ENCODE measurements at regions not wholly inside any gene's neighbourhood (a gene's known extent, or its start where the extent isn't known, plus 50 kb on each side); places are given as distances from the start of the nearest gene placed in this dataset.

DNA sequence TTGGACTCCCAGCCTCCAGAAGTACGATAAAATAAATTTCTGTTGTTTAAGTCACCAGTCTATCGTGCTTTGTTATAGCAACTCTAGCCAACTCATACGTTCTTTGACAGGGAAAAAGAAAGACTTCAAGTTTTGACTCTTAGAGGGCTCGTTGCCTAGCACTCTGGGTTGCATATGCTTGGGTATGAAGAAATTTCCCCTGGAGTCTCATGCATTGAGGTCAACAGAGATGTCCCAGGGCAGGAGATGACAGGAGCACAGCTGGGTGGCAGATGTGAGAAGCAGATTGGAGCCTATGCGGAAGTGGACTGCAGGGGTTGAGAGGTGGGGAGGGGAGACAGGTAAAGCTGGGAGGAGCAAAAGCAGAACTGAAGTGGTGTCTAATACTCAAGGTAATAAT is 63.3 kb upstream of the JAZF1 start:
- H3K27ac ChIP-seq: no peak overlapping the region
- no peaks in the 10 kb centered on the region for H3K36me3 ChIP-seq
- H3K4me1 ChIP-seq: no peaks in the 10 kb centered on the region
- TF ChIP-seq, protein P1, sequence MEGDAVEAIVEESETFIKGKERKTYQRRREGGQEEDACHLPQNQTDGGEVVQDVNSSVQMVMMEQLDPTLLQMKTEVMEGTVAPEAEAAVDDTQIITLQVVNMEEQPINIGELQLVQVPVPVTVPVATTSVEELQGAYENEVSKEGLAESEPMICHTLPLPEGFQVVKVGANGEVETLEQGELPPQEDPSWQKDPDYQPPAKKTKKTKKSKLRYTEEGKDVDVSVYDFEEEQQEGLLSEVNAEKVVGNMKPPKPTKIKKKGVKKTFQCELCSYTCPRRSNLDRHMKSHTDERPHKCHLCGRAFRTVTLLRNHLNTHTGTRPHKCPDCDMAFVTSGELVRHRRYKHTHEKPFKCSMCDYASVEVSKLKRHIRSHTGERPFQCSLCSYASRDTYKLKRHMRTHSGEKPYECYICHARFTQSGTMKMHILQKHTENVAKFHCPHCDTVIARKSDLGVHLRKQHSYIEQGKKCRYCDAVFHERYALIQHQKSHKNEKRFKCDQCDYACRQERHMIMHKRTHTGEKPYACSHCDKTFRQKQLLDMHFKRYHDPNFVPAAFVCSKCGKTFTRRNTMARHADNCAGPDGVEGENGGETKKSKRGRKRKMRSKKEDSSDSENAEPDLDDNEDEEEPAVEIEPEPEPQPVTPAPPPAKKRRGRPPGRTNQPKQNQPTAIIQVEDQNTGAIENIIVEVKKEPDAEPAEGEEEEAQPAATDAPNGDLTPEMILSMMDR (IDR thresholded peaks at IDR 0.05): no peak
- intact Hi-C loops (cut with DNase I): no loop called here
- DNase-seq (no peak), ATAC-seq (no peak), FAIRE-seq (no peak)
- no peaks in the 10 kb centered on the region for H3K9me3 ChIP-seq
- 92% methylated on average over 5 of the region's 5 CpGs for WGBS, 2 donors
- H3K27me3 ChIP-seq: peaks cover 0 to 4% (median 0%) of the 10 kb centered on the region in 4 donors
- H3K4me3 ChIP-seq: no peak overlapping the region

DNA sequence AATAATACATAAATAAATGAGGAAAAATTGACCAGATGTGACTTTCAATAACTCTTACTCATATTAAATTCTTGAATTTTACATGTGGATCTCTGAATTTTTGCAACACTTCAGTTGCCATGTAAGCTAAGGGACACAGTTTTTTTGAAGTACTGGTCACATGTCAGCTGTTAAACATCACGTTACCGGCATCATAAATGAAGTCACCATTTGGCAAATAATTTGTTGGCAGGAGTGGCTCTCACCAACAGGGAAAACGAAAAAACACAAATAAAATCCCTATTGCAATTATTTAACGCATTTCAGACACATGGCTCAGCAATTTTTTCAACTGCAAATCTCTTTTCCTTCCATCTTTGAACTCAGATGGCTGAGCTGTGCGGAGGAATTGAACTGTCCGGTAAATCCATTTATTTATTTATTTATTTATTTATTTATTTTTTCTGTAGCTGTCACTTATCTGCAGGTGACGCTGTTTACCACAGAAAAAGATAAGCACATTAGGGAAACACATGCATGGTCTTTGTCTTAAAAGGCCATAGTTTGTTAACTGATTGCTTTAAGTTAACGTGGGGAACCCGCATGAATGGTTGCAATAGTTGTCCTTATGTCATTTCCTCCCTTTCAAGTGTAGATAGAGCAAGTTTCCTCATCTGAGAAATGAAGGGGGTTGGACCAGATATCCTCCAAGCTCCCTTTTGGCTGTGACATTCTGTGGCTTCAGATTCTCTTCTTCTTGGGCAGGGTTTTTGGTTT is 64.7 kb upstream of the JAZF1 start:
- 58 to 68% methylated on average over 9 of the region's 9 CpGs for WGBS, 2 donors
- TF ChIP-seq, protein P1 (IDR thresholded peaks at IDR 0.05): no peak

DNA sequence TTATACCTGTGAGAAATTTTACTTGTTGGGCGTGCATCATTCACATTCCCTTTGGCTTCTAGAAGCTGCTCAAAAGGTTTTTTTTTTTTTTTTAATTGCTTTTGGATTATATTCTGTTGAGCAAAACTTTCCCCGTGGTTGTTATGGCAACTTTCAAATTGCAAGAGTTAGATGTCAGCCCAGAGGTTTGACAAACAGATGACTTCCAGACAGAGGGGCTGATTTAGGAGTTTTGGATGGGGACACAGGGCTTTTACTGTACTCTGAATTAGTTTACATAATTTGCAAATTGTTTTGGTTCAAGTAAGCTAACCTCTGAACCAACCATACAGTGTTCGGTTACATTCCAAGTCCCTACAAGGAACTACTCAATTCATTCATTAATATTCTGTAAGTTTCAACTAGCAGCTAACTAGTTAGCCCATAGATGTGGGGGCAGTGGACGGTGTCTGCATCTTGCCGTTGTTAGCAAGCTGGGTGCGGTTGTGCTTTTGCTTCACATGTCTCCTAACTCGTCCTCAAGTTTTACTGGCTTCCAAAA is 66.4 kb upstream of the JAZF1 start:
- H3K4me1 ChIP-seq: no peaks in the 10 kb centered on the region
- intact Hi-C loops (cut with DNase I): no loop called here
- no peak for DNase-seq
- H3K9me3 ChIP-seq: no peaks in the 10 kb centered on the region
- no peak for ATAC-seq
- H3K36me3 ChIP-seq: no peaks in the 10 kb centered on the region
- TF ChIP-seq, protein P1 (IDR thresholded peaks at IDR 0.05): no peak
- no peak overlapping the region for H3K27ac ChIP-seq
- H3K4me3 ChIP-seq: no peak overlapping the region
- 72 to 79% methylated on average over 7 of the region's 7 CpGs for WGBS, 2 donors
- H3K27me3 ChIP-seq: peaks cover 0 to 4% (median 0%) of the 10 kb centered on the region in 4 donors
- no peak for FAIRE-seq

More for the DNA sequence above, 64.7 kb upstream of the JAZF1 start:
- H3K4me1 ChIP-seq: no peaks in the 10 kb centered on the region
- intact Hi-C loops (cut with DNase I): no loop called here
- peaks cover 0 to 4% (median 0%) of the 10 kb centered on the region in 4 donors for H3K27me3 ChIP-seq
- ATAC-seq (no peak), FAIRE-seq (no peak), DNase-seq (no peak)
- H3K4me3 ChIP-seq: no peak overlapping the region
- H3K27ac ChIP-seq: no peak overlapping the region
- no peaks in the 10 kb centered on the region for H3K9me3 ChIP-seq
- no peaks in the 10 kb centered on the region for H3K36me3 ChIP-seq

DNA sequence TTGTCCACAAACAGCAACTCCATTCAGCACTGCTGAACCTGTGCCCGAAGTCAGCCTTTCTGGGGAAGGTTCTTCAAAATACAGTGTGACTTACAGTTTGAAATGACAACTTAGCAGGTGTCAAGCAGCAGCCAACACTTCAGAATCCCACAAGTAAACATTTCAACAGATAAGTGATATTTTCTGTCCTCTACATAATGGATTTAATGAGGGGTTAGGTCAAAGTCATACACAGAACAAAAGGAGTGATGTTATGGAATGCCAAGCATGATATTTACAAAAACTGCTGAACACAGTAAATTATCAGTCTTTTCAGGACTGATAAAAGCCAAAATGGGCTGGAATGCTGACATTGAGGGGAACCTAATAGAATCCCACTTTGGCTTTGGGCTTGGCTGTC is 77.6 kb upstream of the JAZF1 start:
- H3K4me1 ChIP-seq: no peaks in the 10 kb centered on the region
- ATAC-seq: no peak
- no peaks in the 10 kb centered on the region for H3K36me3 ChIP-seq
- H3K27me3 ChIP-seq: peaks cover 0 to 8% (median 0%) of the 10 kb centered on the region in 4 donors
- 54 to 59% methylated on average over 1 of the region's 1 CpG for WGBS, 2 donors
- no peak overlapping the region for H3K27ac ChIP-seq
- DNase-seq: no peak
- intact Hi-C loops (cut with DNase I): no loop called here
- no peak for FAIRE-seq
- H3K4me3 ChIP-seq: no peak overlapping the region
- no peaks in the 10 kb centered on the region for H3K9me3 ChIP-seq
- TF ChIP-seq, protein P1 (IDR thresholded peaks at IDR 0.05): no peak

DNA sequence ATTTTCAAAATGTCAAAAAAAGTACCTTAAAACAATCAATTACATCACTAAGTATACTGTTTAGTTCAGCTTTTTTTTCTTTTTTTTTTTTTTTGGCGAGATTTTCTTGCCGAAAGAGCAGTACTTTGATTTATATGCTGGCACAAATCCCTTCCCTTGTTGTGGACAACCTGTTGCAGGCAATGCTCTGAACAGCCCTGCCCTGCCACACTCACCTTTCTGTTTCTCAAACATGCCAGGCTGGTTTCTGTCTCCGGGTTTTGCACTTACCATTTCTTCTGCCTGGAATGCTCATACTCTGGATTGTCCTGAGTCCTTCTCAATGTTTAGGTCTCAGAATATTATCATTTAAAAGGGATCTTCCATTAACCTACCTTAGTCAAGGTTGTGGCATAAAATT is 80.4 kb upstream of the JAZF1 start:
- ATAC-seq (no peak), DNase-seq (no peak), FAIRE-seq (no peak)
- Histone ChIP-seq H3K27me3 (peaks cover 0 to 8% (median 0%) of the 10 kb centered on the region in 4 donors), H3K9me3 (no peaks in the 10 kb centered on the region), H3K36me3 (no peaks in the 10 kb centered on the region), H3K27ac (no peak overlapping the region), H3K4me1 (no peaks in the 10 kb centered on the region), H3K4me3 (no peak overlapping the region)
- intact Hi-C loops (cut with DNase I): no loop called here
- 24 to 32% methylated on average over 3 of the region's 3 CpGs for WGBS, 2 donors
- TF ChIP-seq, protein P1 (IDR thresholded peaks at IDR 0.05): no peak

Measured in pancreas (tissue), 10 donors.